IMR-90 (cell line): ENCODE measurements at regions not wholly inside any gene's neighbourhood (a gene's known extent, or its start where the extent isn't known, plus 50 kb on each side); places are given as distances from the start of the nearest gene placed in this dataset.

ENCODE experiments used
- ATAC-seq: fragments of 200-7000 bp; cut with Tn5 transposase; 2 replicates; pipeline ENCODE4 v1.9.1; 2020; ENCODE audit warnings: low read depth, mild to moderate bottlenecking, moderate library complexity
- BruUV-seq: library from RNA; stranded (reverse); fragments of 400-500 nt; replicated peaks from 2 replicates; lab custom pipeline; 2021; lab: Mats Ljungman, UMichigan
- CTCF ChIA-PET: fragments of 300-600 bp; formaldehyde crosslinking; extraction: SDS; loops from one replicate; lab custom pipeline; 2021; ENCODE audit warnings: antibody characterized with exemption; lab: Yijun Ruan, JAX
- POLR2A ChIA-PET: fragments of 300-600 bp; sonication (Branson Sonifier 250); formaldehyde crosslinking; loops from one replicate; lab custom pipeline; 2022; ENCODE audit warnings: antibody characterized with exemption; ENCODE audit not compliant: unreplicated experiment; lab: Charles Lee
- DNase-seq: peaks from one replicate; pipeline ENCODE4 v3.0.0; 2013
- H2AFZ ChIP-seq: replicated peaks from 2 replicates; pipeline ENCODE3; 2013; ENCODE audit warnings: low read length, mild to moderate bottlenecking; ENCODE audit not compliant: poor library complexity
- H2AK5ac ChIP-seq: 2 replicates; pipeline ENCODE4 v1.6.1; 2013; ENCODE audit warnings: low read depth, low read length, inconsistent platforms
- H2AK9ac ChIP-seq: replicated peaks from 2 replicates; pipeline ENCODE3; 2013; ENCODE audit warnings: mild to moderate bottlenecking, low read depth, low read length, moderate library complexity; ENCODE audit not compliant: poor library complexity
- H2BK120ac ChIP-seq: 2 replicates; pipeline ENCODE4 v1.6.1; 2013; ENCODE audit warnings: low read depth, low read length, inconsistent platforms
- H2BK15ac ChIP-seq: 3 replicates; pipeline ENCODE4 v1.6.1; 2013; ENCODE audit warnings: low read depth, low read length, inconsistent platforms
- H2BK20ac ChIP-seq: 2 replicates; pipeline ENCODE4 v1.6.1; 2013; ENCODE audit warnings: low read depth, mild to moderate bottlenecking, inconsistent platforms, low read length, moderate library complexity
- H2BK5ac ChIP-seq: 2 replicates; pipeline ENCODE4 v1.6.1; 2013; ENCODE audit warnings: mild to moderate bottlenecking, low read depth, low read length, inconsistent platforms; ENCODE audit not compliant: poor library complexity, severe bottlenecking
- H3K14ac ChIP-seq: replicated peaks from 2 replicates; pipeline ENCODE4 v1.6.1; 2013; ENCODE audit warnings: low read depth, low read length, inconsistent platforms
- H3K18ac ChIP-seq: 2 replicates; pipeline ENCODE4 v1.6.1; 2013; ENCODE audit warnings: low read depth, low read length, control low read depth
- H3K23ac ChIP-seq: 2 replicates; pipeline ENCODE4 v1.6.1; 2013; ENCODE audit warnings: low read depth, low read length, inconsistent platforms
- H3K27ac ChIP-seq: 2 replicates; pipeline ENCODE4 v1.5.1; 2013; ENCODE audit warnings: mild to moderate bottlenecking, control low read depth, low read length; ENCODE audit not compliant: insufficient read depth
- H3K27me3 ChIP-seq: 2 replicates; pipeline ENCODE4 v1.6.1; 2013; ENCODE audit warnings: low read length; ENCODE audit not compliant: control insufficient read depth, insufficient read depth
- H3K36me3 ChIP-seq: 2 replicates; pipeline ENCODE4 v1.6.1; 2013; ENCODE audit warnings: low read length, mixed read lengths; ENCODE audit not compliant: control insufficient read depth, insufficient read depth
- H3K4ac ChIP-seq: 2 replicates; pipeline ENCODE4 v1.6.1; 2013; ENCODE audit warnings: low read depth, low read length, inconsistent platforms
- H3K4me1 ChIP-seq: 2 replicates; pipeline ENCODE4 v1.6.1; 2013; ENCODE audit warnings: low read length, mixed read lengths; ENCODE audit not compliant: control insufficient read depth, insufficient read depth
- H3K4me2 ChIP-seq: 2 replicates; pipeline ENCODE4 v1.6.1; 2013; ENCODE audit warnings: low read depth, mild to moderate bottlenecking, control low read depth, low read length, moderate library complexity
- H3K4me3 ChIP-seq: 2 replicates; pipeline ENCODE4 v1.5.1; 2013; ENCODE audit warnings: low read depth, mild to moderate bottlenecking, control low read depth, low read length, moderate library complexity; ENCODE audit not compliant: insufficient read depth
- H3K56ac ChIP-seq: 2 replicates; pipeline ENCODE4 v1.6.1; 2013; ENCODE audit warnings: low read length, inconsistent platforms; ENCODE audit not compliant: insufficient read depth; ENCODE audit errors: extremely low read depth
- H3K79me1 ChIP-seq, 2 experiments: 2 replicates each; pipeline ENCODE4 v1.6.1; 2013; ENCODE audit warnings: low read length in 2 of 2, inconsistent platforms in 1 of 2, low read depth in 1 of 2
- H3K9ac ChIP-seq: 2 replicates; pipeline ENCODE4 v1.6.1; 2013; ENCODE audit warnings: low read depth, low read length, control low read depth
- H3K9me1 ChIP-seq: 2 replicates; pipeline ENCODE4 v1.6.1; 2013; ENCODE audit warnings: low read length, inconsistent platforms; ENCODE audit not compliant: insufficient read depth
- H3K9me3 ChIP-seq: 2 replicates; pipeline ENCODE4 v1.6.1; 2013; ENCODE audit warnings: low read length; ENCODE audit not compliant: control insufficient read depth, insufficient read depth
- H4K20me1 ChIP-seq: 2 replicates; pipeline ENCODE4 v1.6.1; 2013; ENCODE audit warnings: low read length, inconsistent platforms; ENCODE audit not compliant: insufficient read depth
- H4K5ac ChIP-seq: 2 replicates; pipeline ENCODE4 v1.6.1; 2013; ENCODE audit warnings: mild to moderate bottlenecking, low read depth, low read length, control low read depth
- H4K8ac ChIP-seq, 2 experiments: 2 replicates each; pipeline ENCODE4 v1.6.1; 2013; ENCODE audit warnings: low read depth in 2 of 2, low read length in 2 of 2, control low read depth in 1 of 2, inconsistent platforms in 1 of 2
- H4K91ac ChIP-seq: 2 replicates; pipeline ENCODE4 v1.6.1; 2013; ENCODE audit warnings: low read depth, low read length, inconsistent platforms; ENCODE audit not compliant: insufficient read depth
- BHLHE40 ChIP-seq: fragments of 150-350 bp; IDR thresholded peaks from 2 replicates; pipeline ENCODE4 v1.6.1; 2016; ENCODE audit warnings: mild to moderate bottlenecking, low read depth, low read length
- CEBPB ChIP-seq: IDR thresholded peaks from 2 replicates; pipeline ENCODE4 v1.6.1; 2012; ENCODE audit warnings: low read depth, low read length, improper control_type of control experiment
- CHD1 ChIP-seq: IDR thresholded peaks from 2 replicates; pipeline ENCODE4 v1.6.1; 2012; ENCODE audit warnings: low read depth, low read length, improper control_type of control experiment
- FOS ChIP-seq: fragments of 150-350 bp; IDR thresholded peaks from 2 replicates; pipeline ENCODE4 v1.6.1; 2016; ENCODE audit warnings: low read depth, low read length
- MAFK ChIP-seq: IDR thresholded peaks from 2 replicates; pipeline ENCODE4 v1.6.1; 2012; ENCODE audit warnings: low read depth, low read length, improper control_type of control experiment
- MAZ ChIP-seq: IDR thresholded peaks from 2 replicates; pipeline ENCODE4 v1.6.1; 2012; ENCODE audit warnings: low read depth, mild to moderate bottlenecking, low read length, improper control_type of control experiment, moderate library complexity, borderline replicate concordance
- MXI1 ChIP-seq: IDR thresholded peaks from 2 replicates; pipeline ENCODE4 v1.6.1; 2012; ENCODE audit warnings: low read depth, mild to moderate bottlenecking, low read length, moderate library complexity, borderline replicate concordance
- POLR2A ChIP-seq: IDR thresholded peaks from 2 replicates; pipeline ENCODE4 v1.6.1; 2012; ENCODE audit warnings: mild to moderate bottlenecking, low read depth, low read length
- RAD21 ChIP-seq: IDR thresholded peaks from 2 replicates; pipeline ENCODE4 v1.6.1; 2012; ENCODE audit warnings: low read length, improper control_type of control experiment
- RCOR1 ChIP-seq: IDR thresholded peaks from 2 replicates; pipeline ENCODE4 v1.6.1; 2012; ENCODE audit warnings: mild to moderate bottlenecking, low read length, improper control_type of control experiment; ENCODE audit not compliant: insufficient replicate concordance
- RFX5 ChIP-seq: IDR thresholded peaks from 2 replicates; pipeline ENCODE4 v1.8.0; 2012; ENCODE audit warnings: low read depth, mild to moderate bottlenecking, low read length, moderate library complexity
- SMC3 ChIP-seq: fragments of 150-350 bp; IDR thresholded peaks from 2 replicates; pipeline ENCODE4 v1.6.1; 2016; ENCODE audit warnings: low read depth, mild to moderate bottlenecking, antibody characterized with exemption, low read length, moderate library complexity
- WGBS, 2 experiments: methylation state at CpG; one replicate each; pipeline versions ENCODE4 v1.1.5 to v1.1.7; 2013; ENCODE audit warnings: missing lambda C conversion rate in 2 of 2; ENCODE audit not compliant: insufficient read length in 1 of 2; ENCODE audit errors: extremely low coverage in 2 of 2; 5-methylcytosine and 5-hydroxymethylcytosine counted together
- dilution Hi-C: fragments of 300-500 bp; cut with HindIII; formaldehyde crosslinking; loops from one replicate; pipeline ENCODE4 v1.14.3; 2018; ENCODE audit warnings: low sequenced_read_pairs; ENCODE audit not compliant: unreplicated experiment
- in situ Hi-C: fragments of 300-500 bp; cut with MboI; formaldehyde crosslinking; loops from 3 replicates; pipeline ENCODE4 v1.14.3; 2019; ENCODE audit warnings: low sequenced_read_pairs, inconsistent platforms, mixed read lengths
- intact Hi-C: fragments of 100-400 bp; cut with micrococcal nuclease; formaldehyde crosslinking; loops from 2 replicates; pipeline ENCODE4 v1.10.0; 2022
- TF ChIP-seq, protein P1 (sequence below): fragments of 150-350 bp; IDR thresholded peaks from 2 replicates; pipeline ENCODE4 v1.6.1; 2017; ENCODE audit warnings: mild to moderate bottlenecking, antibody characterized with exemption, low read length, low read depth
- TF ChIP-seq, protein P2 (sequence below): conservative IDR thresholded peaks from 2 replicates; pipeline ENCODE4 v1.5.1; 2012; ENCODE audit warnings: mild to moderate bottlenecking, low read depth, low read length, improper control_type of control experiment

DNA sequence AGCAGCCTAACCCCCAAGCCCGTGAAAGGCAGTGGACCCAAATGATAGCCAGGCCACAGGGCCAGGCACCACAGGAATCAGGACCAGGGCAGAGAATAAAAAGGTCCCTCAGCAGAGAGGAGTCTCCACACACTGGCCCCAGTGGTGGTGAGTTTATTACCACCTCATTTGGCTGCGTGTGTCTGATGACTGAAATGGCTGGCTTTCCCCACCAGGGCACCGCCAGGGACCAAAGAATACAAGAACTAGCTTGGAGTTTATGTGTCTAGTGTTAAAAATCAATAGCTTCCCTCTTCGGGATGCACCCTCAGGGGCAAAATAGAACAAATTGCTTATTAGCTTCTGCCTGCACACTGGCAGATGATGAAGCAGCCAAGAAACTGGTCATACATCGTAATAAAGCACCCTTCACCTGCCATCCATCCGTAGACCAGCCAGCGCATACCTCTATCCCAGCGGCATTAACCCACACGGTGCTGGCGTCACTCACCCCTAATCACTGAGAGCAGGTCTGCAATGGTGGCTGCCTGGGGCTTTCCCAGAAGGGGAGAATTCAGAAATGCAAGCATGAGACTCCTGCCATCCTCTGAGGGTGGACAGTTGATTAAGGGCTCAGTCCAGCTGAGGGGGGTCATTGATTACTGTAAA, 223.7 kb upstream of the ZMIZ1 start:
- Histone ChIP-seq H3K14ac (no peak overlapping the region), H2BK120ac (no peak overlapping the region), H2AK5ac (no peak overlapping the region), H3K27me3 (peaks cover 49% of the 10 kb centered on the region), H3K4ac (no peak overlapping the region), H3K4me1 (no peaks in the 10 kb centered on the region), H3K56ac (no peak overlapping the region), H3K9me1 (0 out of 2 replicates have a peak, but pooled peaks cover 4% of the 10 kb centered on the region), H2AFZ (no peak overlapping the region), H4K5ac (no peak overlapping the region), H3K4me3 (no peak overlapping the region), H2BK5ac (no peak overlapping the region), H3K79me1 (no peaks in the 10 kb centered on the region), H3K36me3 (no peaks in the 10 kb centered on the region), H3K9ac (no peak overlapping the region), H2BK15ac (no peak overlapping the region), H3K4me2 (no peak overlapping the region), H2AK9ac (no peak overlapping the region), H4K91ac (no peak overlapping the region), H4K8ac (no peak overlapping the region), H4K20me1 (no peaks in the 10 kb centered on the region), H2BK20ac (no peak overlapping the region), H3K18ac (no peak overlapping the region), H3K27ac (no peak overlapping the region), H3K23ac (no peak overlapping the region), H3K9me3 (peaks cover 5% of the 10 kb centered on the region)
- no TSS peak for BruUV-seq
- dilution Hi-C loops (no loop called here), in situ Hi-C loops (no loop called here), intact Hi-C loops (no loop called here)
- ATAC-seq (no peak), DNase-seq (no peak)
- CTCF ChIA-PET = no interaction called here
- POLR2A ChIA-PET = no interaction called here
- no peak for TF ChIP-seq MXI1
- no peak for TF ChIP-seq BHLHE40
- TF ChIP-seq MAFK = no peak
- TF ChIP-seq POLR2A = no peak
- no peak for TF ChIP-seq CEBPB
- TF ChIP-seq SMC3 = no peak
- no peak for TF ChIP-seq RAD21
- TF ChIP-seq, protein P1, sequence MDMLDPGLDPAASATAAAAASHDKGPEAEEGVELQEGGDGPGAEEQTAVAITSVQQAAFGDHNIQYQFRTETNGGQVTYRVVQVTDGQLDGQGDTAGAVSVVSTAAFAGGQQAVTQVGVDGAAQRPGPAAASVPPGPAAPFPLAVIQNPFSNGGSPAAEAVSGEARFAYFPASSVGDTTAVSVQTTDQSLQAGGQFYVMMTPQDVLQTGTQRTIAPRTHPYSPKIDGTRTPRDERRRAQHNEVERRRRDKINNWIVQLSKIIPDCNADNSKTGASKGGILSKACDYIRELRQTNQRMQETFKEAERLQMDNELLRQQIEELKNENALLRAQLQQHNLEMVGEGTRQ = no peak
- TF ChIP-seq RCOR1 = no peak
- no peak for TF ChIP-seq FOS
- TF ChIP-seq, protein P2, sequence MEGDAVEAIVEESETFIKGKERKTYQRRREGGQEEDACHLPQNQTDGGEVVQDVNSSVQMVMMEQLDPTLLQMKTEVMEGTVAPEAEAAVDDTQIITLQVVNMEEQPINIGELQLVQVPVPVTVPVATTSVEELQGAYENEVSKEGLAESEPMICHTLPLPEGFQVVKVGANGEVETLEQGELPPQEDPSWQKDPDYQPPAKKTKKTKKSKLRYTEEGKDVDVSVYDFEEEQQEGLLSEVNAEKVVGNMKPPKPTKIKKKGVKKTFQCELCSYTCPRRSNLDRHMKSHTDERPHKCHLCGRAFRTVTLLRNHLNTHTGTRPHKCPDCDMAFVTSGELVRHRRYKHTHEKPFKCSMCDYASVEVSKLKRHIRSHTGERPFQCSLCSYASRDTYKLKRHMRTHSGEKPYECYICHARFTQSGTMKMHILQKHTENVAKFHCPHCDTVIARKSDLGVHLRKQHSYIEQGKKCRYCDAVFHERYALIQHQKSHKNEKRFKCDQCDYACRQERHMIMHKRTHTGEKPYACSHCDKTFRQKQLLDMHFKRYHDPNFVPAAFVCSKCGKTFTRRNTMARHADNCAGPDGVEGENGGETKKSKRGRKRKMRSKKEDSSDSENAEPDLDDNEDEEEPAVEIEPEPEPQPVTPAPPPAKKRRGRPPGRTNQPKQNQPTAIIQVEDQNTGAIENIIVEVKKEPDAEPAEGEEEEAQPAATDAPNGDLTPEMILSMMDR = no peak
- no peak for TF ChIP-seq MAZ
- TF ChIP-seq CHD1 = no peak
- no peak for TF ChIP-seq RFX5
- 63% methylated on average over 3 of the region's 10 CpGs; no CpG with 5 or more reads in 1 of the 2 experiments for WGBS, 2 experiments
